Epidermal melanocyte (primary cell): ENCODE measurements at regions not wholly inside any gene's neighbourhood (a gene's known extent, or its start where the extent isn't known, plus 50 kb on each side); places are given as distances from the start of the nearest gene placed in this dataset.
"Not testable (repeated sequence)": the region's sequence is repeated elsewhere in the genome, so short reads cannot be mapped to it uniquely, and the experiment has no call there.

Experiments
- DNase-seq: peaks from one replicate; pipeline ENCODE4 v3.0.0; 2011; ENCODE audit warnings: low spot score; ENCODE audit not compliant: insufficient read length

DNA sequence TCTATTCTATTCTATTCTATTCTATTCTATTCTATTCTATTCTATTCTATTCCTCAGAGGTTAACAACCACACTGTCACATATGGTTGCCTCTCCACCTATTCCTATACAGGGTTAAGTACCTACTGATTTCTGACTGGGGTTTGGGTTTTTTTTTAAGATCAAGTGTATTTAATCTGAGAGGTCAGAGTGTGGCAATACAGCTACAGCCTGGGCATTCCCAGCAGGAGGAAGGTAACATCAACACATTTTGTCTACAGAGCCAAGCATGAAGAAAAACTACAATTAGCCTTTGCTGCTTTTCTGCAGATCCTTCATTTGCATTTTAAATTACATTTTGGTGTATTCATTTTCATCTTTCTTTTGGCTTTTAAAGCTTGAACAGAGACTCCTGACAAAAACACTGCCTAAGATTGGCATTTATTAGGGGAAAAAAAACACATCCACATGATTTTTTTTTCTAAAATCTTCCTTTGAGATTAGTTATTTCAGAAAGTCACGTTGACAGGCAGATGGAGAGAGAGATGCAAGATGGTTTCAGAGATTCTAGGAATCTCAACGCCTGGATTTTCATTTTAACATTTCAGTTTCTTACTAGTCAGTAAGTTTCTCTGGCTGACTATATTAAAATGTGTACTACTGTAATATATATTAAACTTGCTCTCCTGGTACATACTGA lies 255.9 kb upstream of the TET2 start:
- no peak for DNase-seq

DNA sequence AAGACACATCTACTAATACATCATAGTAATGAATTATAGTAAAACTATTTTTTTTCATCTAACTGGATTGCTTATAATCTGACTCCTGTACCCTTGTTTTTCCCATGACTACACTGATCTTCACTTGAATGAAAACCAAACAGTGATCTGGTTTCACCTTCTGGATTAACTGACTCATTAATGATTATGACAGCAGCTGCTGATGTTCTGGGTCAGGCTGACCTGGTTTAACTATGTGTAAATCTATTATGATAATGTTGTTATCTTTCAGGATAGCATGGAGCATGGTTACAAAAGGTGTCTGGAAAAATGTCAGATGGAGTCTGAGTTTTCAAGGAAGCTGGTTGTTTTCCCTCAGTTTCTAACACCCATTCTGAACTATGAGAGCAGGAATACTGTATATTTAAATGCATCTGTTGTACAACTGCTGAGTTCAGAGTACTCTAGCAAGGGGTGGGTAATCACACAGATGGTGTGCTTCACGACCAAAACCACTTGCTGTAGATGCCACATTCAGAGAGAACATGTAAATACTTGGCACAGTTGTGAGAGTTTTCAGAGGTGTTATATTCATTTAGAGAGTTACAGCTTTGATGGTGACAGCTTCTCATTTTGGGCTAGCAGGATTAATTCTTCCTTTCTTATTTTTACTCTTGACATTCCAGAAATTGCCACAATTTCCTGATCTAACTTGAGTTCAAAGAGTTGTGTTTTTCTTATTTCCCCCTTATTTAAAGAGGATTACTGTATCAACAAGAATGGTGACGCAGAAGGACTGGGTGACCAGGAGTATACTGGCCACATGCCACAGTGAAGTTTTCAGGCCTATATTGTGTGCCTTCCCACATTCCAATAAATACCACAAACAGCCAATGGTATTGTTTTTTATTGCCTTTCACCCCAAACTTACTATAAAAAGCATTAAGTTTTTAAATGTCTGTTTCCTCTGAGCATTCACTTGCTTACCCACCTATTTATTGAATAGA lies 249.7 kb upstream of the TET2 start:
- no peak for DNase-seq

DNA sequence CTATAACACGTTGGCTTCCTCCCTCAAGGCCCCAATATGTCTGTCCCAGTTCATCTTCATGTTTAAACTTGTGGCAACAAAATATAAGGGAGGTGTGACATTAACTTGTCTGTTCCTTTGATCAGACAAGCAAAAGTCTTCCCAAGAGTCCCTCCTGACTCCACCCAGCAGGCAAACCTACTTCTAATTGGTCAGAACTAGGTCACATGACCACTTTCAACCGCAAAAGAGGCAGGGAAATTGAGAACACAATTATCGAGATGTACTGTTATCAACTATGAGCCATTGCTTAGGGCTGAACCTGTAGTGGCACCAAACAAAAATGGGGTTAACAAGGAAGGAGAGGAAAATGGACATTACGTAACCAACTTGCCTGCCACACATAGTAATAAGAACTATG lies 246.8 kb upstream of the TET2 start:
- no peak for DNase-seq

DNA sequence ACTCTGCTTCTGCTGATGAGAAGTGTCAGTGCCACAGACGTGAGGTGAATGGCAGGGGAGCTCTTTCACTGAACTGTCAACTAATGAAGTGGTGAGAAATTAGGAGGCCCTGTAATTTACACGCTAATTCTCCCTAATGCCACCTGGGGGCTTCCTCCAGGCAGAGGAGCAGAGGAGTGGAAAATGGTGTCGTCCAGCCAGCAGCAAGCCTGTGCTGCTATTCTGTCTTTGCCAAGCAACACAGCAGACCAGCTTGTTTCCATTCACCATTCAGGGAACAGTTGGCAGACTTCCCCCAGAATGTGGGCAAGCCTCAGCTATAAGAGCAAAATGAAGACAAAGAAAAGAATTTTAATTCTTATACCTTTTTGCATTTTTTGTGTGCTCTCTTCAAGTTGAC lies 245.2 kb upstream of the TET2 start:
- DNase-seq, result peak; percentile 23

DNA sequence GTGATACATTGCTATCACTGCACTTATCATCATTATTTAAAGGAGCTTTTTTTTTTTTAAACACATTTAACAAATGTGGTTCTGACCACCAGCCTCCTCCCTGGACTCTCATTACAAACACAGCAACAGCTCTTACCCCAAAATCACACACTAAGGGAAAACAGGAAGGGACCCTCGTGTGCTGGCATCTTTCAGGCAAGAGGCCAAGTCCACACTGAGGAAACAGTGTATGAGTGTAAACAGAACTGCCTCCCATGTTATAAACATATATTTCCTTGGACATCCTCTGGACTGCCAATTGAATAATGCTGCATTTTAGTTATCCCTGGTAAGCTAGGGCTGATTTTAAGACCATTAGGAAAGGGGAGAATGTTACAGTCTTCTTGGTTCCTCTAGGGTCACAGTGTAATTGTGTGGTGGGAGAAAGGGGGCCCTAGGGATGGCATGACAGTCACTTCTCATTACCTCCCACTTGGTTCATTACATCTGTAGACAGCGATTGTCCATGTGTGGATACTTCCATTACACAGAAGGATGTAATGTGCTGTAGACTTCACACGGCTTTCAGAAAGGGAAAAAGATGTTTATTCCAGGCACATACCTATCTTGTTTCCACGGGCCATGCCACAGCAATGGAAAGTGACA lies 244.6 kb upstream of the TET2 start:
- no peak for DNase-seq

DNA sequence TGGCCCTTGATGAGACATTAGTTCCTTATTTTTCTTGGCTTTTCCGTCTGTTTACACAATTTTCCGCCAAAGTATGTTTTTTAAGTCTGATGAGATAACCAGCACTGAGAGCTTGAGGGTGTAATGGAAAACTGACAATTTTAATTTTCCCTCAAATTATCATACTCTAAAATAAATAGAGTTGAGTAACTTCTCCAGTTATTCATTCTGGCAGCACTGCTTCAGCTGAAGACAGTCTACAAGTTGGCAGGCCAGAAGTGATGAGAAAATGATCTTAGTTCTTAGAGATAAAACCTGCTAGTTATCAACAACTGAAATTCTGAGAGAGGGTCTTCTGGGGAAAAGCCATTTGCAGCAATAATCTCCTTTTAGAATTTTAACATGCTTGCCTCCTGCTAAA lies 241.6 kb upstream of the TET2 start:
- no peak for DNase-seq

DNA sequence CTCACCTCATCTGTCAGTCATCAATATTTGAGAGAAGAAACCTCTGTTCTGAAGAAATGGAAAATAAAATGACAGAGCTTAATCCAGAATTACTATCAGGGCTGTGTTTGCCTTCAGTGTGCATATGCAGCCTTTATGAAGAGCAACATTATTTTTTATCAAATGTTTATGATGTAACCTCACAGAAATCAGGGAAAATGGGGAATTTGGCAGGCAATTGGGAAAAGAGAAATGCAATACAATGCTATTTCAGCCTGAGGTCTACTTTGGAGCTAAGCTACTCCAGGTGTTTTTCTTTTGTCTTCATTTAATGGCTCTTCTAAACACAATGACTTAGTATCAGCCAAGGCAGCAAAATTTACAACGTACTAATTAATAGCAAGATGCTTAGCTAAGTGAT lies 241.1 kb upstream of the TET2 start:
- no peak for DNase-seq

DNA sequence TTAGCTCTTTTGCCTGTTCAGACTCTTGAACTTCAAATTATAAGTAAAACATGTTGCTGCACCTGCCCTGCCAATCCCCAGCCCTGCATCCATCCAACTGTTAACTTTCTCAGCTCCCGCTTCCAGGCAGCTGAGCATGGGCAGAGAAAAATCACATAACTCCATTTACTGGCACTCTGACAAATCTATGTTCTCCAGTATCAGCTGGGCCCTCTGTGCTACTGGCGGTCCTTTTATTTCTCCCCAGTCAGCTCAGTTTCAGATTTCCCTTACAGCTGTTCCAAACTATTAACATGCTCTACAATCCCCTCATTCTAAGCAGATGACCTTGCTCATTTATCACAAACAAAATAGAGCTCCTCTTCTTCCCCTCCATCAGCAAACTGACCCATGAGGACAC lies 240.4 kb upstream of the TET2 start:
- DNase-seq, result no peak

DNA sequence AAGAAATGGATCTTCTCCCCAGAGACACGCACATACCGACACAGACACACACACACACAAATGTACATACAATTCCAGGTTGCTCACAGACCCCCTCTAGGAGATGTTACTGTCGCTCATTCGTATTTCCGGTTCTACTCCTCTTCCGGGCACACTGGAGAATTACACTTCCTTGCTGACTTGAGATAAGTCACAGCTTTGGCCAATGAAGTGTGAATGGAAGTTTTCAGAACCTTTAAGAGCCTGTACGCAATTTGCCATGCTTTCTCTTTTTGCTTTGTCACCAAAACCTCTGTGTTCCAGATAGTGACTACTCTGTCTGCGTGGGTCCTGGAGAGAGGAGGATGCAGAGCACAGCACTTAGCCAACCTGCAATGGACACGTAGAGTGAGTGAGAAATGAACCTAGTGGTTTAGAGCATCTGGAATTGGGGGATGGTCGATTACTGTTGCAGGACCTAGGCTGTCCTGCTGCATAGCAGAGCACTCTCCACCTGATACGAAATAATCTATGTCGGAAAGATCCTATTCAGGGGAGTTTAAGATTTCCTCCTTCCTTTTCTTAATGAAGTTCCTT lies 239.5 kb upstream of the TET2 start:
- no peak for DNase-seq

DNA sequence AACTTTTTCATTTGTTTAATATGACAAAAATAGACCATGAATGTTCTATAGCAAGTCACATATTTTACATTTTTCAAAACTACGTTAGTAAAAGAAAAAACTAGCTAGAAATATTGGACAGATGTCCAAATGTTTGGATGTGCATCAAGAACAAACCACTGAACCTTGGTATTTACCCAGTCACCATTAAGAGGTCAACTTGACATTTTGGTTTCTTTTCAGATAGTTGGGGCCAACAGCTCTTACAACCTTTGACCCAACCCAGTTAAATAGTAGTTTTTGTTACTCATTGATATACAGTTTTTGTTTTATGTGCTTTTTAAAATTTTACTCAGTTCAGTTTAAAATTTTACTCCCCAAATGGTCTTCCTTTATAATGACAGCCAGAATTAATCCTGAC lies 238.7 kb upstream of the TET2 start:
- DNase-seq, result no peak

DNA sequence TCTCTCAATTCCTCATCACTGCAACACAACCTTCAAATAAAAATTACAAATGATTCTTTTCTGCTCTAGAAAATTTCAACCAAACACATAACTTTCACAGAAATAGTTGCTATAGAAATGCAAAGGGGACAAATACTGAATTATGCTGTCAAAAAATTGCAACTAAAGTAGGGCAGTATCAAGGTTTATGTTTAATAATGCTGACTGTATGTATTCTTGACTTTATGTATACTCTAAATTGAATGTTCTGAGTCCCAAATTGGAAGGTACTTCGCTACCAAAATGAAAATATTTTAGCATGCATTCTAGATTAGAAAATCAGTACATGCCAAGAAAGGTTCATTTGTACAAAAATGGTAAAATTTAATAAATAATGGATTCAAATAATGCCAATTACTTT lies 237.3 kb upstream of the TET2 start:
- DNase-seq, result no peak

DNA sequence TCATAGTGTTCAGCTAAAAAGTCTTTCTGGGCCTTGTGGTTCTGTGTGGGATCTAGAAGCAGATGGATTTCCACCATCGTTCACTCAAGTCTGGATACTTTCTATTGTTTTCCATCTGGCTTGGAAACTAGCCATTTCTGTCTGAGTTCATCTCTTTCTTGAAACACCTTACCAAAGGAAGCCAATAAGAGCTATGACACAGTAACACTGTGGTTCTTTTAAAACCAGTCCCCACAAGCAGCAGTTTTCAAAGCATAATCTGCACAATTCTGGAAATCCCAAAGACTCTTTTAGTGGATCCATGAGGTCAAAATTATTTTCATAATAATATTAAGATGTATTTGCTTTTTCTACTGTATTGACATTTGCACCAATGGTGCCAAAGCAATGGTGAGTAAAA lies 234.2 kb upstream of the TET2 start:
- DNase-seq, result no peak

DNA sequence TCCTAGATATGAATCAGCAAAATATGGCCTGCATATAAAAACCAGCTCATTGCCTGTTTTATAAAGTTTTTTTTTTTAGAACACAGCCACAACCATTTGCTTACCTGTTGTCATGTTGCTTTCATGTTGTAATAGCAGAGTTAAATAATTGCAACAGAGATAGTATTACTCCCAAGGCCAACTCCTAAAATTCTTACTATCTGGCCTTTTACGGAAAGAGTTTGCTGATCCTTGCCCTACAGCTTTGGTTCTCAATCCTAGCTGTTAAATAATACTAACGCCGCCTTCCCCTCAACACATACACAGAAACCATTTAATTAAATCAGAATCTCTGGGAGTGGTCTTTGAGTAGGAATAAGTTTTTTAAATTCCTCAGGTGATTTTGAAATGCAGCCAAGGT lies 231.3 kb upstream of the TET2 start:
- DNase-seq, result no peak

DNA sequence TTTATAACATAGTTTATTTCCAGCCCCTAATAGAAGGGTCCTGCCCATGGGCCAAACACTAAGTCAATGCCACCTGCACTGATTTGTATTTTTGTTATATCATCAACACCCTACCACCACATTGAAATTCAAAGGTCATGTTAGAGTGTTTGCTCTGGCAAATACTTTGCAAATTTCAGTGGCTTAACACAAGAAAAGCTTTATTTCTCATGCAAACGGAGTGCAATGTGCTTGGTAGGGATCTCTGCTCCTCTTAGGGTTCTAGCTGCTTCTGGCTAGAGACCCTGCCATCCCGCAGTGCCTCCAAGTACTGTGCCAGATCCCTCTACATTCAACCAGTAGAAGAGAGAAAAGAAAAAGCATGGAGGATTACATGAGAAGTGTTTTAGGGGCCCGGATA lies 230.8 kb upstream of the TET2 start:
- DNase-seq, result no peak

DNA sequence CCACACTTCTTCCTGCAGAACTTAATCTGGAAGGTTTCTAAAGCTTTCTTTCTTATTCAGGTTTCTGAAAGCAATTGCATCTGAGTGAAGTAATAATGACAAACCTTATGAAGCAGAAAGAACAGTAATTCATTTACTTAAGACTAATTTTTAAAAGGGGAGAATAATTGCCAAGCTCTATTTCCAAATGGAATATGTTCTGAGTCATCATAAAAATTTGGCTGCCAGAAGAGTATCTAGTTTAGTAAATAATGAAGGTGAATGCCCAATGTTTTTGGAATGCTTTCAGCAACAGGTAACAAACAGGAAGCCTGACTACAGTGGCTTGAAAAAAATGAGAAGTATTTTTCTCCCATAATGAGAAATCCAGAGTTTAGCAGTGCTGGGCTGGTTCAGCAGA lies 227.3 kb upstream of the TET2 start:
- DNase-seq, result no peak

DNA sequence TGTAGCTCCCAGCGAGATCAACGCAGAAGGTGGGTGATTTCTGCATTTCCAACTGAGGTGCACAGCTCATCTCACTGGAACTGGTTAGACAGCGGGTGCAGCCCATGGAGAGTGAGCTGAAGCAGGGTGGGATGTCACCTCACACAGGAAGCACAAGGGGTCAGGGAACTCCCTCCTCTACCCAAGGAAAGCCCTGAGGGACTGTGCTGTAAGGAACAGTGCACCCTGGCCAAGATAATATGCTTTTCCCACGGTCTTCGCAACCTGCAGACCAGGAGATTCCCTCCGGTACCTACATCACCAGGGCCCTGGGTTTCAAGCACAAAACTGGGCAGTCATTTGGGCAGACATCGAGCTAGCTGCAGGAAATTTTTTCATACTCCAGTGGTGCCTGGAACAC lies 216.4 kb upstream of the TET2 start:
- DNase-seq, result no peak

DNA sequence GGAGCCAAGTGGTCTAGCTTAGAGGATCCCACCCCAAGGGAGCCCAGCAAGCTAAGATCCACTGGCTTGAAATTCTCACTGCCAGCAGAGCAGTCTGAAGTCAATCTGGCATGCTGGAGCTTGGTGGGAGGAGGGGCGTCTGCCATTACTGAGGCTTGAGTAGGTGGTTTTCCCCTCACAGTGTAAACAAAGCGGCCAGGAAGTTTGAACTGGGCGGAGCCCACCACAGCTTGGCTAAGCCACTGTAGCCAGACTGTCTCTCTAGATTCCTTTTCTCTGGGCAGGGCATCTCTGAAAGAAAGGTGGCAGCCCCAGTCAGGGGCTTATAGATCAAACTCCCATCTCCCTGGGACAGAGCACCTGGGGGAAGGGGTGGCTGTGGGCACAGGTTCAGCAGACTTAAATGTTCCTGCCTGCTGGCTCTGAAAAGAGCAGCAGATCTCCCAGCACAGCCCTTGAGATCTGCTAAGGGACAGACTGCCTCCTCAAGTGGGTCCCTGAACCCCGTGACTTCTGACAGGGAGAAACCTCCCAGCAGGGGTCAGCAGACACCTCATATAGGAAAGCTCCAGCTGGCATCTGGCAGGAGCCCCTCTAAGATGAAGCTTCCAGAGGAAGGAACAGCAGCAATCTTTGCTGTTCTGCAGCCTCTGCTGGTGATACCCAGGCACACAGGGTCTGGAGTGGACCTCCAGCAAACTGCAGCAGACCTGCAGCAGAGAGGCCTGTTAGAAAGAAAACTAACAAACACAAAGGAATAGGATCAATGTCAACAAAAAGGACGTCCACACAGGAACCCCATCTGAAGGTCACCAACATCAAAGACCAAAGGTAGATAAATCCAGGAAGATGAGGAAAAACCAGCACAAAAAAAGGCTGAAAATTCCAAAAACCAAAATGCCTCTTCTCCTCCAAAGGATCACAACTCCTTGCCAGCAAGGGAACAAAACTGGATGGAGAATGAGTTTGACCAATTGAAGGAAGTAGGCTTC lies 215.6 kb upstream of the TET2 start:
- not testable (repeated sequence) for DNase-seq

DNA sequence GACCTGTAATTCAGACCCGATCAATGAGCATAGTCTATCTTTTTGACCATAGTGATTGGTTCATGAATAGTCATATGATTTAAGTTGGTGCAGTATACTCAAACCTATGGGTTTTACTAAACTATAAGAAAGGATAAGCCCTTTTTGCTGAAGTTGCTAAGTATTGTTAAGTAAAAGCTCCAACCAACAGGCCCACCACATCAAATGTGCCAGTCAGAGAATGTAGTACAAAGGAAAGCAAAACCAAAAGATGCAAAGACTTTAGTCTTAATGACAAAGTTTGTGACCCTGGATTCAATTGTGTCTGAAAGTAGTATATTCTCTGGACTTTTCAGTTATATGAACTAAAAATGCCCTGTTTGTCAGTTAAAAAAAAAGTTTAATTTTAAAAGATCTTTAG lies 208.1 kb upstream of the TET2 start:
- DNase-seq, result no peak

DNA sequence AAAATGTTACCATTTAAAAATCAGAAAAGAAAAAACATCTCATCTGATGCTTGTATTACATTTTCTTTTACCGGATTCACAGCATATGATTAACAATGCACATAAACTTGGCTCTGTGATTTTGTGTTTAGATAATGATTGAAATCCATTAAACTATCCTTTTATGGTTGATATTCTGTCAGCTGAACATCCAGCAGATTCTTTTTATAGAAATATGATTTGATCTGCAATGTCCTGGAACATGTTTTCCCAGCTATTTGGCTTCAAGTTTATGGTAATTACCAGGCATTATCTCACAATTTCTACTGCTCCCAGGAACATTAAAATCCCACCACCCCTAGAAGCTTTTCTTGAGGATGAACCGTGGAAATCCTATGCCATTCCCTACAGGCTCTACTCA lies 205.7 kb upstream of the TET2 start:
- DNase-seq, result no peak

DNA sequence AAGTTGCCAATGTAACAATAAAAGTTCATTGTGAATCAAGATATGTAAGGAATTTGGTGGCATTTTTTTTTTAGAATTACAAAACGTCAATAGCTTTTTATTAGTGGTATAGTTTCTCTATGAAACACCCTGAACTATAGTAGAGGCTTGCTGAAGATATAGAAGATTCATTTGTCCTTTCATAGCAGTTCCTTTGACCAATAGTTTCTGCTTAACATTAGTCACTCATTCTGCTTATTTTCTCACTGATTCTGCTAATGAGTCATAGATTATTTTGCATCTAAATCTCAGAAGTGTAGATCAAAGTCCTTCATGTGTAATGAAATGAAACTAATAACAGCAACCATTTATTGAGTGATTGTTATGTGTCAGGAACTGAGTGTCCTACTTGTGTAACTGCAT lies 205.0 kb upstream of the TET2 start:
- DNase-seq, result no peak
